ENCODE measurements at regions not wholly inside any gene's neighbourhood (a gene's known extent, or its start where the extent isn't known, plus 50 kb on each side); places are given as distances from the start of the nearest gene placed in this dataset.

DNA sequence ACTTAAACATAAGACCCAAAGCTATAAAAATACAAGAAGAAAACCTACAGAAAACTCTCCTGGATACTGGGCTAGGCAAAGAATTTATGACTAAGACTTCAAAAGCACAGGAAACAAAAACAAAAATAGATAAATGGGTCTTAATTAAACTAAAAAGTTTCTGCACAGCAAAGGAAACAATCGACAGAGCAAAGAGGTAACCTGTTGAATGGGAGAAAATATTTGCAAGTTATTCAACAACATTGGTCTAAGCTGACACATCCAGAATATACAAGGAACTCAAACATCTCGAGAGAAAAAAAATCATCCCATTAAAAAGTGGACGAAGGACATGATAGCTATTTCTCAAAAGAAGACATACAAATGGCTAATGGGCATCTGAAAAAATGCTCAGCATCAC is 72.3 kb upstream of the RBBP8 start:
- TF ChIP-seq EP300 (conservative IDR thresholded peaks at IDR 0.05; ENCODE audit: poor library complexity, severe bottlenecking), result no peak
- TF ChIP-seq, protein P1, sequence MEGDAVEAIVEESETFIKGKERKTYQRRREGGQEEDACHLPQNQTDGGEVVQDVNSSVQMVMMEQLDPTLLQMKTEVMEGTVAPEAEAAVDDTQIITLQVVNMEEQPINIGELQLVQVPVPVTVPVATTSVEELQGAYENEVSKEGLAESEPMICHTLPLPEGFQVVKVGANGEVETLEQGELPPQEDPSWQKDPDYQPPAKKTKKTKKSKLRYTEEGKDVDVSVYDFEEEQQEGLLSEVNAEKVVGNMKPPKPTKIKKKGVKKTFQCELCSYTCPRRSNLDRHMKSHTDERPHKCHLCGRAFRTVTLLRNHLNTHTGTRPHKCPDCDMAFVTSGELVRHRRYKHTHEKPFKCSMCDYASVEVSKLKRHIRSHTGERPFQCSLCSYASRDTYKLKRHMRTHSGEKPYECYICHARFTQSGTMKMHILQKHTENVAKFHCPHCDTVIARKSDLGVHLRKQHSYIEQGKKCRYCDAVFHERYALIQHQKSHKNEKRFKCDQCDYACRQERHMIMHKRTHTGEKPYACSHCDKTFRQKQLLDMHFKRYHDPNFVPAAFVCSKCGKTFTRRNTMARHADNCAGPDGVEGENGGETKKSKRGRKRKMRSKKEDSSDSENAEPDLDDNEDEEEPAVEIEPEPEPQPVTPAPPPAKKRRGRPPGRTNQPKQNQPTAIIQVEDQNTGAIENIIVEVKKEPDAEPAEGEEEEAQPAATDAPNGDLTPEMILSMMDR (IDR thresholded peaks at IDR 0.05; ENCODE audit: poor library complexity, severe bottlenecking), result no peak

Measured in neural cell (in vitro differentiated cells).